PC-3 (cell line): ENCODE measurements at regions not wholly inside any gene's neighbourhood (a gene's known extent, or its start where the extent isn't known, plus 50 kb on each side); places are given as distances from the start of the nearest gene placed in this dataset.

Experiments used
- ATAC-seq: fragments of 200-7000 bp; cut with Tn5 transposase; 2 replicates; pipeline ENCODE4 v1.9.1; 2020; ENCODE audit warnings: mild to moderate bottlenecking, moderate library complexity
- BruUV-seq: library from RNA; stranded (reverse); fragments of 400-500 nt; replicated peaks from 2 replicates; lab custom pipeline; 2021; lab: Mats Ljungman, UMichigan
- CTCF ChIA-PET: fragments of 300-600 bp; sonication (Branson Sonifier 250); formaldehyde crosslinking; loops from one replicate; lab custom pipeline; 2022; ENCODE audit warnings: antibody characterized with exemption; lab: Charles Lee
- POLR2A ChIA-PET: fragments of 300-600 bp; sonication (Branson Sonifier 250); formaldehyde crosslinking; loops from one replicate; lab custom pipeline; 2022; ENCODE audit warnings: antibody characterized with exemption; ENCODE audit not compliant: unreplicated experiment; lab: Charles Lee
- DNase-seq: peaks from one replicate; pipeline ENCODE4 v3.0.0-alpha.2; 2015
- H2AFZ ChIP-seq: fragments of 300-600 bp; sonication (generic); 2 replicates; pipeline ENCODE4 v1.6.0; 2016; ENCODE audit warnings: antibody characterized with exemption, low read length
- H3F3A ChIP-seq: fragments of 300-600 bp; sonication (generic); one replicate; pipeline ENCODE4 v1.6.0; 2017; ENCODE audit warnings: antibody characterized with exemption, low read length, control low read depth, mild to moderate bottlenecking; ENCODE audit not compliant: unreplicated experiment
- H3K27ac ChIP-seq: fragments of 300-600 bp; sonication (generic); 2 replicates; pipeline ENCODE4 v1.5.1; 2016; ENCODE audit warnings: mild to moderate bottlenecking, low read length
- H3K27me3 ChIP-seq: fragments of 300-600 bp; sonication (generic); 2 replicates; pipeline ENCODE4 v1.6.1; 2016; ENCODE audit warnings: low read length, mixed read lengths
- H3K36me3 ChIP-seq: fragments of 300-600 bp; sonication (generic); 2 replicates; pipeline ENCODE4 v1.6.1; 2016; ENCODE audit warnings: low read depth, mixed run types, low read length, mixed read lengths
- H3K4me1 ChIP-seq: fragments of 300-600 bp; sonication (generic); 2 replicates; pipeline ENCODE4 v1.5.1; 2016; ENCODE audit warnings: low read length; ENCODE audit not compliant: insufficient read depth
- H3K4me2 ChIP-seq: fragments of 300-600 bp; sonication (generic); 2 replicates; pipeline ENCODE4 v1.6.0; 2016; ENCODE audit warnings: low read length
- H3K4me3 ChIP-seq: fragments of 300-600 bp; sonication (generic); 2 replicates; pipeline ENCODE4 v1.5.1; 2016; ENCODE audit warnings: mild to moderate bottlenecking, low read length, mixed read lengths
- H3K79me2 ChIP-seq: fragments of 300-600 bp; sonication (generic); 2 replicates; pipeline ENCODE4 v1.6.1; 2017; ENCODE audit warnings: low read length, mixed read lengths
- H3K9ac ChIP-seq: fragments of 300-600 bp; sonication (generic); 2 replicates; pipeline ENCODE4 v1.6.0; 2016; ENCODE audit warnings: mild to moderate bottlenecking, low read length
- H3K9me2 ChIP-seq: fragments of 300-600 bp; sonication (generic); replicated peaks from 2 replicates; pipeline ENCODE4 v1.6.1; 2016; ENCODE audit warnings: mixed run types, low read length, mixed read lengths
- H3K9me3 ChIP-seq: fragments of 300-600 bp; sonication (generic); 2 replicates; pipeline ENCODE4 v1.6.1; 2016; ENCODE audit warnings: low read length, mixed read lengths
- H4K20me1 ChIP-seq: fragments of 300-600 bp; sonication (generic); 2 replicates; pipeline ENCODE4 v1.6.1; 2016; ENCODE audit warnings: low read length, mixed read lengths
- CTCF ChIP-seq: fragments of 300-600 bp; sonication (generic); conservative IDR thresholded peaks from 2 replicates; pipeline ENCODE4 v1.5.1; 2017; ENCODE audit warnings: antibody characterized with exemption, low read depth, mild to moderate bottlenecking, low read length
- EZH2 ChIP-seq: fragments of 300-600 bp; sonication (generic); IDR thresholded peaks from one replicate; pipeline ENCODE4 v1.6.1; 2017; ENCODE audit warnings: antibody characterized with exemption, mild to moderate bottlenecking, low read length; ENCODE audit not compliant: unreplicated experiment
- EZH2phosphoT487 ChIP-seq: fragments of 300-600 bp; sonication (generic); IDR thresholded peaks from 2 replicates; pipeline ENCODE4 v1.6.1; 2018; ENCODE audit warnings: mild to moderate bottlenecking, antibody characterized with exemption, low read length, borderline replicate concordance
- intact Hi-C: fragments of 100-400 bp; cut with micrococcal nuclease; formaldehyde crosslinking; loops from 2 replicates; pipeline ENCODE4 v1.9.0; 2023

GRCh38 chr5:167764641-167765289, 526.7 kb upstream of the WWC1 start:
- CTCF ChIA-PET, result no interaction called here
- no TSS peak for BruUV-seq
- intact Hi-C loops, result no loop called here
- Histone ChIP-seq H3K9me2 (no peaks in the 10 kb centered on the region), H3K36me3 (no peaks in the 10 kb centered on the region), H3K9ac (peak overlapping the region; percentile 71), H3K79me2 (no peaks in the 10 kb centered on the region), H3K27me3 (peaks cover 13% of the 10 kb centered on the region), H3K4me2 (no peak overlapping the region), H3K27ac (peak overlapping the region; percentile 79), H2AFZ (no peak overlapping the region), H3K4me3 (no peak overlapping the region), H3F3A (no peaks in the 10 kb centered on the region), H3K9me3 (no peaks in the 10 kb centered on the region), H3K4me1 (peaks cover 13% of the 10 kb centered on the region), H4K20me1 (no peaks in the 10 kb centered on the region)
- no peak for TF ChIP-seq EZH2phosphoT487
- no peak for TF ChIP-seq EZH2
- no peak for TF ChIP-seq CTCF
- DNase-seq (no peak), ATAC-seq (no peak)
- POLR2A ChIA-PET, result no interaction called here

- Histone ChIP-seq H3K9ac (no peak overlapping the region), H3K4me2 (no peak overlapping the region), H3K27ac (no peak overlapping the region), H3K4me3 (no peak overlapping the region), H3K79me2 (no peaks in the 10 kb centered on the region), H3K9me2 (no peaks in the 10 kb centered on the region), H3F3A (no peaks in the 10 kb centered on the region), H3K9me3 (no peaks in the 10 kb centered on the region), H3K27me3 (peaks cover 18% of the 10 kb centered on the region), H2AFZ (no peak overlapping the region), H3K36me3 (no peaks in the 10 kb centered on the region), H4K20me1 (no peaks in the 10 kb centered on the region), H3K4me1 (peaks cover 7% of the 10 kb centered on the region)
- CTCF ChIA-PET, result no interaction called here
- POLR2A ChIA-PET, result no interaction called here
- ATAC-seq (no peak), DNase-seq (no peak)
- intact Hi-C loops, result no loop called here
- no TSS peak for BruUV-seq
- TF ChIP-seq EZH2, result no peak
- no peak for TF ChIP-seq CTCF
- no peak for TF ChIP-seq EZH2phosphoT487
Observed at GRCh38 chr5:167765352-167765751, 526.1 kb upstream of the WWC1 start.

- Histone ChIP-seq H3K9me2 (no peaks in the 10 kb centered on the region), H3K27ac (no peak overlapping the region), H2AFZ (no peak overlapping the region), H3K4me3 (no peak overlapping the region), H3K27me3 (peaks cover 26% of the 10 kb centered on the region), H3K4me2 (no peak overlapping the region), H3K79me2 (no peaks in the 10 kb centered on the region), H3K36me3 (no peaks in the 10 kb centered on the region), H3K9ac (no peak overlapping the region), H3K4me1 (peaks cover 7% of the 10 kb centered on the region), H4K20me1 (no peaks in the 10 kb centered on the region), H3F3A (no peaks in the 10 kb centered on the region), H3K9me3 (no peaks in the 10 kb centered on the region)
- ChIA-PET POLR2A (no interaction called here), CTCF (no interaction called here)
- intact Hi-C loops, result no loop called here
- BruUV-seq, result no TSS peak
- DNase-seq, result no peak
- no peak for ATAC-seq
- TF ChIP-seq EZH2 (no peak), EZH2phosphoT487 (no peak)
Observed at GRCh38 chr5:167766957-167767356, 524.5 kb upstream of the WWC1 start.
